CD4-positive, alpha-beta T cell treated with Interleukin-2 at 100 ng/mL for 4 hours (primary cell): ENCODE measurements at regions not wholly inside any gene's neighbourhood (a gene's known extent, or its start where the extent isn't known, plus 50 kb on each side); places are given as distances from the start of the nearest gene placed in this dataset.
"Not testable (repeated sequence)": the region's sequence is repeated elsewhere in the genome, so short reads cannot be mapped to it uniquely, and the experiment has no call there.

Experiments
- DNase-seq: peaks from one replicate; pipeline ENCODE4 v3.0.0-alpha.2; 2020; ENCODE audit warnings: low spot score

GRCh38 chr14:81584495-81584894 lies 50.8 kb upstream of the SEL1L start:
- no peak for DNase-seq

GRCh38 chr14:81589381-81590065 lies 55.9 kb upstream of the SEL1L start:
- DNase-seq: no peak

DNA sequence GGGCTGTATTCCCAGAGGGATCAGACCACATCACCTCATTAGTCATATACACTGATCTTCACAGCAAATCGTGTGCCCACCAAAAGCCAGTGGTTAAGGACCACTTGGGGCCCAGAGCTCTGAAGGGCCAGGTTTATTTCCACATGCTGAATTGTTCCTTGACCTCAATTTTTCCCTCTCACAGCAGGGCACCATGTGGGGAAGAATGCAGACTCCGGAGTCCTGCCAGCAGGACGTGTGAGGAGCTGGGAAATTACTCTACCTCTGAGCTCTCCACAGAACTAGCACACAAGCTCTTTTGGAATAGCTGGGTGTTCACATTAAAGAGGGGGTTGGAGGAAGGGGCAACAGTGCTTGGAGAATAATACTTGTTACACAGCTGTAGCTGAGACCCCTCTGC lies 57.6 kb upstream of the SEL1L start:
- DNase-seq: no peak

DNA sequence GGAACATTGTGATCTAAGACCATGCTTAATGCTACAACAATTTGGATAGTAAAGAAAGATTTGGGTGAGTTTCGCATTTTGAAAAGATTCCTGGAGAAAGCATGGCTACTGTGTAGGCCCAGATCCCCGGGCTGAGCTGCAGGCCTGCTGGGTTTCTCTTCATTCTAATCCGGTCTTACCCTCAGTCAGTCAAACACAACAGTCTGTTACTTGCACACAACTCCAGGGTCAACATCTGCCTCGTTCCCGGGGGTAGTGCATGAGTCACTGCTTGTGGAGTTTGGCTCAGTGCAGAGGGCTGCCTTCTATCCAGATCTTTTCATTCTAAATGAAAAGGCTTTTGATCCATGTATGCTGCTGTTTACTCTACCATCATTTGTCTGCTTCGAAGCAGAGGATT lies 60.4 kb upstream of the SEL1L start:
- no peak for DNase-seq

GRCh38 chr14:81605660-81606059 lies 72.0 kb upstream of the SEL1L start:
- DNase-seq: no peak

DNA sequence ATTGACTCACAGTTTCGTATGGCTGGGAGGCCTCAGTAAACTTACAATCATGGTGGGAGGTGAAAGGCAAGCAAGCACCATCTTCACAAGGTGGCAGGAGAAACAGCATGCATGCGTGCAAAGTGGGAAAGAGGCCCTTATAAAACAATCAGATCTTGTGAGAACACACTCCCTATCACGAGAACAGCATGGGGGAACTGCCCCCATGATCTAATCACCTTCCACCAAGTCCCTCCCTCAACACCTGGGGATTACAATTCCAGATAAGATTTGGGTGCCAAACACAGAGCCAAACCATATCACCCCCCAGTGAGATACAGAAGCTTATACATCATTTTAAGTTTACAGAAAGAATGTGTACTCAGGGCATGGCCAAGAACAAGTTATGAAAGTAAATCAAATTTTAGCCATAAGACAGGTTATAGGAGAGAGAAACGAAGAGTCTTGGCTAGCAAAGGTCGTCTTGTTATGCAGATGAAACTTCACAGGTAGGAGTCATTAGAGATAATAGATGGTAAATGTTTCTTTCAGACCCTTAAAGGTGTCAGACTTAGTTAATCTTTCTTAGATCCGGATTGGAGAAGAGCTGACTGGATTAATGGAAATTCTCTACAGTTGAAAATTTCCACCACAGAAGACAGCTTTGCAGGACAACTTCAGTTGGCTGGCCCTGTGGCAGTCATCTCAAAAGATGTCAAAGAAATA lies 79.8 kb upstream of the SEL1L start:
- no peak for DNase-seq

DNA sequence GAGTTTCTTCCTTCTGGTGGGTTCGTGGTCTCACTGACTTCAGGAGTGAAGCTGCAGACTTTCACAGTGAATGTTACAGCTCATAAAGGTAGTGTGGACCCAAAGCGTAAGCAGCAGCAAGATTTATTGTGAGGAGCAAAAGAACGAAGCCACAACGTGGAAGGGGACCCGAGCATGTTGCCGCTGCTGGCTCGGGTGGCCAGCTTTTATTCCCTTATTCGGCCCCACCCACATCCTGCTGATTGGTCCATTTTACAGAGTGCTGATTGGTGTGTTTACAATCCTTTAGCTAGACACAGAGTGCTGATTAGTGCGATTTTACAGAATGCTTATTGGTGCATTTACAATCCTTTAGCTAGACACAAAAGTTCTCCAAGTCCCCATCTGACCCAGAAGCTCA lies 80.6 kb upstream of the SEL1L start:
- not testable (repeated sequence) for DNase-seq

DNA sequence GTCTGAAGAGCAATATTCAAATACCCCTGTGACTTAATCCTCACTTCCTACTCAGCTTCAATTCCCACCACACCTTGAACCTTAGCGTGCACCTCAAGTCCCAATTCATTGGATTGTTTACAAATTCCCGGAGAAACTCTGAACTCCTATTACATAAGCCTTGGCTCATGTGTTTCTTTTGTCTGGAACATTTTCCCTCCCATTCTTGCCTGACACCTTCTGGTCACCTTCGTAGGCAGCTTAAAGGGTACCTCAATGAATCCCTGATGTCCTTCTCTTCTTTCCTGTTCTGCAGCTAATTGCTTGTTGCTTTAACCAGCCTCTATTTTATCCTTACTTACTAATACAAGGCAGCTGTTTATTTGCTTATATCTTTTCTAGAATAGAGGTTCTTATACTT lies 85.0 kb upstream of the SEL1L start:
- no peak for DNase-seq

DNA sequence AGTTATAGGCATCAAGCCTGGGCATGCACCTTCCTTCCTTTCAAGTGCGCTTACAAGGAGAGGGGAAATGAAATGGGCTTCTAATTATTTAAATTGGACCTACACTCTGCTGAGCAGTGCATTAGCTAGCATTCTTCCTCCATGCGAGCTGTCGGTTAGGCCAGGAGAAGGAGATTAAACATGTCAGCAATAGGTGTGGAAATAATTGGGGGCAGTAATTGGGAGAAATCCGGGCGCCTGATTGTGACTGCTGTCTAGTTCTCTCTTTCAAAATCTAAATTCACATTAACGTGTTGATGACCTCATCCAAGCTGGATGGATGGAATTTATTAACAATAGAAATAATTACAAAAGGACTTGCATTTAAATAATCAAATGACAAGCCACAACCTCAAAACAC lies 86.2 kb upstream of the SEL1L start:
- no peak for DNase-seq

GRCh38 chr14:81623771-81624396 lies 90.2 kb upstream of the SEL1L start:
- DNase-seq: not testable (repeated sequence)

- no peak for DNase-seq
These were observed 91.7 kb upstream of the SEL1L start for GRCh38 chr14:81625343-81625742.

- no peak for DNase-seq
These were observed 98.5 kb upstream of the SEL1L start for GRCh38 chr14:81632157-81632556.

DNA sequence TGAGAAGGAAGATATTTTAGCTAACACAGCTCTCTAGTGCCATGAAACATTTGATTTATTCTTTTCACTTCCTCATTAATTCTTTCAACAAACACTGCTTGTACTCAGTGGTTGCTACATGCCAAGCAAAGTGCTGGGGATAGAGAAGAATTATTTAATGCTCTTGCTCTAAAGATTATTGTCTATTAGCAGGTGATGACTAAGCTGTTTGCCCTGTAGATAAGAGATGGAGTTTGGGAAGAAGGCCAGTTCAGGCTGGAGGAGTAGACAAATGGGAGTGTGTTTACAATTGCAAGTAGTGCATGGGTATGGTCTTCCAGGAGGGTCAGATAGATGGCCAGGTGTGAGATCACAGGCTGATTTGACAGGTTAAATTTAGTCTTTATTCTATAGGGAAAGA lies 99.8 kb upstream of the SEL1L start:
- DNase-seq: no peak

GRCh38 chr14:81637639-81638038 lies 104.0 kb upstream of the SEL1L start:
- no peak for DNase-seq

- no peak for DNase-seq
These were observed 105.1 kb upstream of the SEL1L start for GRCh38 chr14:81638656-81639280.

GRCh38 chr14:81653626-81654025 lies 120.0 kb upstream of the SEL1L start:
- no peak for DNase-seq

- no peak for DNase-seq
These were observed 122.0 kb upstream of the SEL1L start for GRCh38 chr14:81655423-81656314.

GRCh38 chr14:81656811-81657210 lies 123.2 kb upstream of the SEL1L start:
- DNase-seq: no peak

DNA sequence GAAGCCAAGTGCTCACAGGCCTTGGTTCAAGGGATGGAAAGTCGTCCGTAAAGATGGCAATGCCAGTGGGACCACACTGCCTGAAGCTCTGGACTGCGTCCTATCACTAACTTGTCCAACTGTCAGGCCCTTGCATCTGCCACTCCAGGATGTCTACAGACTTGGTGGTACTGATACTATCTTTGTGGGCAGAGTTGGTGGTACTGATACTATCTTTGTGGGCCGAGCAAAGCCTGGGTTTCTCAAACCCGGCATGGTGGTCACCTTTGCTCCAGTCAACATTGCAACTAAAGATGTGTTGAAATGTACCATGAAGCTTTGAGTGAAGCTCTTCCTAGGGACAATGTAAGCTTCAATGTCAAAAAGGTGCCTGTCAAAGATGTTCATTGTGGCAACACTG lies 128.4 kb upstream of the SEL1L start:
- no peak for DNase-seq

DNA sequence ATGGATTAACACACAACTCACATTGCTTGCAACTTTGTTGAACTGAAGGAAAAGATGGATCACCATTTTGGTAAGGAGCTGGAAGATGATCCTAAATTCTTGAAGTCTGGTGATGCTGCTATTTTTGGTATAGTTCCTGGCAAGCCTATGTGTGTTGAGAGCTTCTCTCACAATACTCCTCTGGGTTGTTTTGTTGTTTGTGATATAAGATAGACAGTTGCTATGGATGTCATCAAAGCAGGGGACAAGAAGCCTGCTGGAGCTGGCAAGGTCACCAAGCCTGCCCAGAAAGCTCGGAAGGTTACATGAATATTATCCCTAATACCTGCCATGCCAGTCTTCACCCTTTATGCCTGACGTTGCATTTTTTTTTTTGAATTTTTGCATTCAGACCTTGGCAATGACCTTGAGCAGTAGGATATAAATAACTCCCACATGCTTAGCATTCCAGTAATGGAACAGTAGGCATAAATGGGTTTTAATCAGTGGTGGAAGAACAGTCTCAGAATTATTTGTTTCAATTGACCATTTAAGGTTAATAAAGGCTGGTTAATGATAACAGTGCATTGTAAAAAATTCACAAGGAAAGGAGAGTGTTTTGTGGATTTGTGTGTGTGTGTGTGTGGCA lies 129.0 kb upstream of the SEL1L start:
- no peak for DNase-seq

DNA sequence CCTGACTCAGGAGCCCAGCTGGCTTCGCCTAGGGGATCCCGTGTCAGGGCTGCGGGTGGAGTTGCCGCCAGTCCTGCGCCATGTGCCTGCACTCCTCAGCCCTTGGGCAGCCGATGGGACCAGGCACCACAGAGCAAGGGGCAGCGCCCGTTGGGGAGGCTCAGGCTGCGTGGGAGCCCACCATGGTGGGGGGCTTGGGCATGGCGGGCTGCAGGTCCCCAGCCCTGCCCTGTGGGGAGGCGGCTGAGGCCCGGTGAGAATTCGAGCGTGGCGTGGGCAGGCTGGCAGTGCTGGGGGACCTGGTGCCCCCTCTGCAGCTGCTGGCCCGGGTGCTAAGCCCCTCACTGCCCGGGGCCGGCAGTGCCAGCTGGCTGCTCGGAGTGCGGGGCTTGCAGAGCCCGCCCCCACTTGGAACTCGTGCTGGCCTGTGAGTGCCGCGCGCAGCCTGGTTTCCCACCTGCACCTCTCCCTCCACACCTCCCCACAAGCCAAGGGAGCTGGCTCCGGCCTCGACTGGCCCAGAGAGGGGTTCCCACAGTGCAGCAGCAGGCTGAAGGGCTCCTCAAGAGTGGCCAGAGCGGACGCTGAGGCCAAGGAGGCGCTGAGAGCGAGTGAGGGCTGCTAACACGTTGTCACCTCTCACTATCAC lies 135.1 kb upstream of the SEL1L start:
- DNase-seq: no peak
